ENCODE measurements at regions not wholly inside any gene's neighbourhood (a gene's known extent, or its start where the extent isn't known, plus 50 kb on each side); places are given as distances from the start of the nearest gene placed in this dataset.

DNA sequence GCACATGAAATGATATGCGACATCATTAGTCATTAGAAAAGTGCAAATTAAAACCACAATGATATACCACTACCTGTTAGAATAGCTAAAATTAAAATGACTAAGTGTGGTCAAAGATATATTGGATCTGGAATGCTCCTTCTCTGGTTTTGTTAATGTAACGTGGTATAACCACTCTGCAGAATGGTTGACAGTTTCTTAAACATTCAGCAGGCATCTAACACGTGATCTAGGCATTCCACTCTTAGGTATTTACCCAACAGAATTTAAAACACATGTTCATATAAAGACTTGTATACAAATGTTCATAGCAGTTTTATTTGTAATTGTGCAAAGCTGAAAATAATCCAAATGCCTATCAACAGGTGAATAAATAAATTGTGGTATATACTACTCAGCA lies 165.0 kb upstream of the PLXNA2 start:
- Mint-ChIP-seq H3K27ac (no peak overlapping the region), H3K9me3 (no peaks in the 10 kb centered on the region), H3K4me3 (no peak overlapping the region), H3K27me3 (ENCODE audit: low read depth) (no peaks in the 10 kb centered on the region), H3K36me3 (ENCODE audit: insufficient read depth in 2 of 2) (no peaks in the 10 kb centered on the region), H3K4me1 (ENCODE audit: low read depth) (no peaks in the 10 kb centered on the region)
- ATAC-seq (replicated peaks in 1 of 2) (no peak), DNase-seq (no peak)

DNA sequence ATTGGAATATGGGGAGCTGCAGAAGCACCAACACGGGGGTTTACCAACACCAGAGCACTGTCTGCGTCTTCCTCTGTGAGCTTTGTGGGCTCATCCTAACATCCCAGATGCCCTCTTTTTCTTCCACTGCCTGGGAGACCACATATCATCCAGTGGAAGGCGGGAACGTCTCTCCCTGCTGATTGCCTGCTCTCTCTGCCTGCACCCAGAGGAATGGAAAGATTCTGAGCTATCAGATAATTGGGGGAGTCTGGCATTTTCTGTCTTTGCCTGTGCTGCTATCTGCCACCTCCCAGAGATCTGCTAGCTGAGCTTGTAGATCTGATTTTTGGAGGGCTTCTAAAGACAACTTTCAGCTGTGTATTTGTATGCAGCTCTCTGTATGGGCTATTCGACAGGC lies 166.2 kb upstream of the PLXNA2 start:
- ATAC-seq (replicated peaks in 1 of 2) (no peak), DNase-seq (no peak)
- Mint-ChIP-seq H3K27ac (no peak overlapping the region), H3K9me3 (no peaks in the 10 kb centered on the region), H3K27me3 (ENCODE audit: low read depth) (peaks cover 9% of the 10 kb centered on the region), H3K4me1 (ENCODE audit: low read depth) (no peaks in the 10 kb centered on the region), H3K4me3 (no peak overlapping the region), H3K36me3 (ENCODE audit: insufficient read depth in 2 of 2) (no peaks in the 10 kb centered on the region)

DNA sequence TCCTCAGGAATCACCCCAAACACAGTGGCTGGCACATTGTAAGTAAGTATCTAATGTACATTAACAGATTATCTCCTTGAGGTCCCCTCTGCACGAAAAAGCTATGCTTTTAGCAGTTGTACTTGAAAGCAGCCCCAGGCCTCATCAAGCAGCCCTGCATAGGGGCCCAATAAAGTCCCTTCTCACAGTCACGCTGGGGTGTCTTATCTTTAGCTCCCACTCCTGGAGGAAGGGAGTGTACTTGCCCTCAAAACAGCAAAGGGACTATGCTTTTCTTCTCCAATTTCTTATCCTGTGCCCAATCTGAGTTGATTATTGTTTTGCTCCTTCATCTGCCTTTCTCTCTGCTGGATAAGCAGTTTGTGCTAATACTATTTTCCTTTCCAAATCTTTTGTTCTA lies 168.8 kb upstream of the PLXNA2 start:
- peaks cover 9% of the 10 kb centered on the region for H3K27me3 Mint-ChIP-seq (ENCODE audit: low read depth)
- ATAC-seq (replicated peaks in 1 of 2) (no peak), DNase-seq (no peak)
- H3K4me1 Mint-ChIP-seq (ENCODE audit: low read depth), result no peaks in the 10 kb centered on the region
- no peak overlapping the region for H3K4me3 Mint-ChIP-seq
- no peaks in the 10 kb centered on the region for H3K9me3 Mint-ChIP-seq
- H3K36me3 Mint-ChIP-seq (ENCODE audit: insufficient read depth in 2 of 2), result no peaks in the 10 kb centered on the region
- no peak overlapping the region for H3K27ac Mint-ChIP-seq

DNA sequence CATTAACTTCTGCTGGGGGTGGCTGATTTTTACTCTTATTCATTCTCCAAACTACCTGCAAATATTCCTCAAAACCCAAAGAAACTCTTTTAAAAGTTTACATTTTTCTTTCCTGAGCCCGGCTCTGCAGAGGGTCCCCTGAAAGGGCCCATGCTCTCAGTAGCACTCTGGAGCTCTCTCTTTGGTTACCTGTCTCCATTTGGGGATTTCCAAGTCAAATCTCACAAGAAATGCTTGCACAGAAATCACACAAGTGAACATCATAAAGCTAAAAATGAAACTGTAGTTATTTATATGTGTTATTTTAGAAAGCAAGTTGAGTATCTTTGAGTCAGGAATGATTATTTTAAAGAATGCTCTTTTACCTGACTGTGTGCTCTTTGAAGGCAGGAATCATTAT lies 174.5 kb upstream of the PLXNA2 start:
- ATAC-seq (replicated peaks in 1 of 2) (no peak), DNase-seq (no peak)
- H3K4me1 Mint-ChIP-seq (ENCODE audit: low read depth), result no peaks in the 10 kb centered on the region
- H3K27ac Mint-ChIP-seq, result no peak overlapping the region
- no peak overlapping the region for H3K4me3 Mint-ChIP-seq
- H3K27me3 Mint-ChIP-seq (ENCODE audit: low read depth), result peaks cover 9% of the 10 kb centered on the region
- no peaks in the 10 kb centered on the region for H3K9me3 Mint-ChIP-seq
- no peaks in the 10 kb centered on the region for H3K36me3 Mint-ChIP-seq (ENCODE audit: insufficient read depth in 2 of 2)

DNA sequence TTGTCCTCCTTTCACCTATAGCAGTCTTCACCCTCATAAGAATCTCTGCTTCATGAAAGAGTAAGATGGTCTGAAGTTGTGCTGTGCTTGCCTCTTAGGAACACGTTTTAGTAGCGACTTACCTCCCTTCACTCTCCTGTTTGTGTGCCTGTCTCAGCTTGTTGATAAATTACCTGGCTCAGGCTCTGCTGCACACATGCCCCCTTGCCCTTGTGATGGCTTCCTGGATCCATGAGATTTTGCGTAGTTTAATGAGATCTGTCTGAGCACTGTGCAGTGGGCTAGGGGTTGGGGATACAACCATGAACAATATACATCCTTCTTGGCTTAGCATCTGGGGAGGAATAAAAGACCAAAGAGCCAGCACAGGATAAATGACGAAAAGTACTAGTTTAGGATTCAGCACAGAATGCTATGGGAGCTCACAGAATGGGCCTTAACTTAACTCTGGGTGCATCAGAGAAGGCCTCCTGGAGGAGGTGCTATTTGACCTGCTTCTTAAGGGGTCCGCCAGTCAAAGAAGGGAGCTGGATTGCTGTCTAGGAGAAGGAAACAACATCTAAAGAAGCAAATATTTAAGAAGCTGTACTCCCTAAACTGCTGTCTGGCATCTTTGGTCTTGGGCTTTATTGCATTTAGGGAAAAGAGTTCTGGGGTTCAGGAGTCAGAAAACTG lies 175.7 kb upstream of the PLXNA2 start:
- Mint-ChIP-seq H3K9me3 (no peaks in the 10 kb centered on the region), H3K4me1 (ENCODE audit: low read depth) (no peaks in the 10 kb centered on the region), H3K27me3 (ENCODE audit: low read depth) (peaks cover 4% of the 10 kb centered on the region), H3K27ac (no peak overlapping the region), H3K4me3 (no peak overlapping the region), H3K36me3 (ENCODE audit: insufficient read depth in 2 of 2) (no peaks in the 10 kb centered on the region)
- no peak for DNase-seq
- no peak for ATAC-seq (replicated peaks in 1 of 2)

DNA sequence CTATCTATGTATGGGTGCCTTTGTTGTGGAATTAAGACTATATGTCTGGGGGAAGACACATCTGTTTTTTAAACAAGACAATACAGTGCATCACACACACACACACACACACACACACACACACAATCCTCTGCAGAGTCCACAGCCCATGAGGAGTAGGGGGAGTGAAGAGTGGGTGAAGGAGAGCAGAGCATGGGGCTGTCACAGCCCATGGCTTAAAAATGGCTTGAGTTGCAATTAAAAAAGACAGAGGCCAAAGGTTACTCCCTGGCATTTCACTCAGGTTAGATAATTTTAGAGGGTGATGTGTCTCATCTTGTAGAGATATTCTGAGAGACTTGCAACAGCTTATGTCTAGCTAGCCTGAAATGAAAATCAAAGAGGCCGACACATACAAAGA lies 176.5 kb upstream of the PLXNA2 start:
- Mint-ChIP-seq H3K27ac (no peak overlapping the region), H3K9me3 (no peaks in the 10 kb centered on the region), H3K36me3 (ENCODE audit: insufficient read depth in 2 of 2) (no peaks in the 10 kb centered on the region), H3K27me3 (ENCODE audit: low read depth) (no peaks in the 10 kb centered on the region), H3K4me1 (ENCODE audit: low read depth) (no peaks in the 10 kb centered on the region), H3K4me3 (no peak overlapping the region)
- ATAC-seq (replicated peaks in 1 of 2) (no peak), DNase-seq (no peak)

DNA sequence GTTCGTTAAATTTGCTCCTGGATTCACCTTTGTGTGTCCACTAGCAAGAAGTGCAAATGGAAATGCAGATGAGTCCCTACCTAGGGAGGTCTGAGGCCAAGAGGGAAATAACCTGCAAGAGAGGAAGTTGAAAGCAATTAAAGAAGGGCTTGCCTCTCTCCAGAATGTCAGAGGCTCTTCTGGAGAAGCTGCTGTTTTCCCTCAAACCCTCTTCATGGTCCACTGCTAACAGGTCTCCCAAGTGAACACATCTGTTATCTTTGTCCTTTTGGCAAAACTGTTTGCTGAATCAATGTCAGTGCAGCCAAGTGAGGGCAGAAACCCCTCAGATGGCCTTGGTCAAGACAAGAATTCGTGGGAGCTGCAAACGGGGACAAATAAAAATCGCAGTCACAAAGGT lies 177.3 kb upstream of the PLXNA2 start:
- Mint-ChIP-seq H3K4me3 (no peak overlapping the region), H3K4me1 (ENCODE audit: low read depth) (no peaks in the 10 kb centered on the region), H3K9me3 (no peaks in the 10 kb centered on the region), H3K27ac (no peak overlapping the region), H3K27me3 (ENCODE audit: low read depth) (no peaks in the 10 kb centered on the region), H3K36me3 (ENCODE audit: insufficient read depth in 2 of 2) (no peaks in the 10 kb centered on the region)
- no peak for DNase-seq
- no peak for ATAC-seq (replicated peaks in 1 of 2)

DNA sequence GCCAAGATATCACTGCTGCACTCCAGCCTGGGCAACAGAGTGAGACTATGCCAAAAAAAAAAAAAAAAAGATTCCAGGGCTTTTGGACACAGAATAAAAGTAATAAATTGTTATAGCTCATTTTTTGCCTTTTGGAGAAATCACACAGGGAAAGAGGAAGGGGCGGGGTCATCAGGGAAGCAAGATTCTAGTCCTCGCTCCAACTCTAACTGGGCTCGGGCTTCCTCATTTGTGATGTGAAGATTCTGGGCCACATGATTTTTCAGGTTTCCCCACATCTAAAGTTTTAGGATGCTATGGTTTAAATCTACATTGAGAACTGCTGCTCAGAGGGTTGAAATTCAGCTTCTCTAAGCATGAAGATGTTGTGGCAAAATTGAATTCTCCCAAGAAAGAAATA lies 179.3 kb upstream of the PLXNA2 start:
- DNase-seq (no peak), ATAC-seq (replicated peaks in 1 of 2) (no peak)
- Mint-ChIP-seq H3K27ac (no peak overlapping the region), H3K4me3 (no peak overlapping the region), H3K4me1 (ENCODE audit: low read depth) (no peaks in the 10 kb centered on the region), H3K27me3 (ENCODE audit: low read depth) (no peaks in the 10 kb centered on the region), H3K9me3 (no peaks in the 10 kb centered on the region), H3K36me3 (ENCODE audit: insufficient read depth in 2 of 2) (no peaks in the 10 kb centered on the region)

DNA sequence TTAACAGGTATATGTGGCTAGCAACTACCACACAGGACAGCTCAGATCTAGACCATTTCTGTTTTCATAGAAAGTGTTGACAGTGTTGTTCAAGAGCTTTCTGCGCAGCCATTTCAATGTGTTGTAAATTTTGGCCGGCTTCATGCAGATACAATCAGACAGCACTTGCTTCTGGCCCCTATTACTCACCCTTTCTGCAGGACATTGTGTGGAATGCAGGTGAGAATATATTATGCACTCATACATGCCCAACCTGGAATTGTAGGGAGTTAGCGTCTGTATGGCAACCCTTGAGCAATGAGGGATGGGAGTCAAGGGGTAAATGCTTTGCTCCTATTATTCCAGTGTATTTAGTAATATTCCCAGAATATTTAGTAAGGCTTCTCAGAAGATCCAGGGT lies 180.9 kb upstream of the PLXNA2 start:
- no peaks in the 10 kb centered on the region for H3K9me3 Mint-ChIP-seq
- H3K27ac Mint-ChIP-seq, result no peak overlapping the region
- DNase-seq (no peak), ATAC-seq (replicated peaks in 1 of 2) (no peak)
- no peak overlapping the region for H3K4me3 Mint-ChIP-seq
- no peaks in the 10 kb centered on the region for H3K27me3 Mint-ChIP-seq (ENCODE audit: low read depth)
- H3K36me3 Mint-ChIP-seq (ENCODE audit: insufficient read depth in 2 of 2), result no peaks in the 10 kb centered on the region
- no peaks in the 10 kb centered on the region for H3K4me1 Mint-ChIP-seq (ENCODE audit: low read depth)

DNA sequence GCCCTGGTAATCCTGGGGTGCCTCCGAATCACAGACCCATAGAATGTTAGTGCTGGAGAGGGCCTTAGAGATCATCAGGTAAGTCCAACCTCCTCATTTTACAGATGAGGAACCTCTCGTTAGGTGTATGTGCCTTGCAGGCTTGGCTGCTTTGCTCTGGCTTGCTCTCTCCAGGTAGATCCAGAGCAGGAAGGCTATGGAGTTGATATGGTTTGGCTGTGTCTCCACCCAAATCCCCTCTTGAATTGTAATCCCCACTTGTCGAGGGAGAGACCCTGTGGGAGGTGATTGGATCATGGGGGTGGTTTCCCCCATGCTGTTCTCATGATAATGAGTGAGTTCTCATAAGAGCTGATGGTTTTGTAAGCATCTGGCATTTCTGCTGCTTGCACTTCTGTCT lies 186.0 kb upstream of the PLXNA2 start:
- Mint-ChIP-seq H3K4me3 (no peak overlapping the region), H3K27ac (no peak overlapping the region), H3K9me3 (peaks cover 0 to 2% of the 10 kb centered on the region in 2 donors), H3K36me3 (ENCODE audit: insufficient read depth in 2 of 2) (no peaks in the 10 kb centered on the region), H3K27me3 (ENCODE audit: low read depth) (no peaks in the 10 kb centered on the region), H3K4me1 (ENCODE audit: low read depth) (no peaks in the 10 kb centered on the region)
- DNase-seq (no peak), ATAC-seq (replicated peaks in 1 of 2) (no peak)

DNA sequence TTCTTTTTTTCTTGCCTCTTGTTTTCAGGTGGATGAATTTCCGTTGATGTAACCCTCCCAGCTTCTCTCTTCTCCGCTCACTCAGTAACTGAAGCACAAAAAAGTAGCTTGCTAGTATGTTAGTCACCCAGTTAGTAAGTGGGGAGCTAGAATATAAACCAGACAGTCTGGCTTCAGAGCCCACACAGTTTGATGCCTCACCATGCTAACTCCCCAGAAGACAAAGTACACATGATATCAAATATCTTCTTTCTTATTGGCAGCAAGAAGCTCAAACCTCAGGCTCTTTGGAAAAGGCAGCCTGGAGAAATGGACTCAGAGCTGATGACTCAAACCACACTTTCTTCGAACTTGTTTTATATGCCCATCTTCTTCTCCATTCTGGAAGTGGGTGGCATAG lies 187.5 kb upstream of the PLXNA2 start:
- DNase-seq, result no peak
- no peaks in the 10 kb centered on the region for H3K4me1 Mint-ChIP-seq (ENCODE audit: low read depth)
- H3K27me3 Mint-ChIP-seq (ENCODE audit: low read depth), result no peaks in the 10 kb centered on the region
- H3K9me3 Mint-ChIP-seq, result peaks cover 0 to 2% of the 10 kb centered on the region in 2 donors
- no peak for ATAC-seq (replicated peaks in 1 of 2)
- no peaks in the 10 kb centered on the region for H3K36me3 Mint-ChIP-seq (ENCODE audit: insufficient read depth in 2 of 2)
- H3K27ac Mint-ChIP-seq, result no peak overlapping the region
- H3K4me3 Mint-ChIP-seq, result no peak overlapping the region

DNA sequence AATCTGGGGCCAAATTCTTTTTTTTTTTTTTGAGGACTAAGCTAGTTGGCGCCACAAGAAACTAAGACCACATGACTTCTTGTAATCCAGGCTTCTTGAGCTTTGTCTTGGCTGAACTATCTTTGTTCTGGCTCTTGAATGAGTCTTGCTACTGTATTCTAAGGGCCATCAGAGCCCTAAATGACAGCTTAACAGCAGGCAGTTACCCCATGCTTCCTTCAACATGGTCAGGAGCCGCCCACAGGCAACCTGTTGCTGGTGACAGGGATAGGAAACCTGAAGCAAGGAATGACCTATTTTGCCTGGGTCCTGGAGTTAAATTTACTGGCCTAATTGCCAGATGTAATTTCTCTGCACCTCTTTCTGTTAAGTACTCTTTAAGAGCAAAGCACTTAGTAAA lies 188.2 kb upstream of the PLXNA2 start:
- no peak overlapping the region for H3K27ac Mint-ChIP-seq
- H3K36me3 Mint-ChIP-seq (ENCODE audit: insufficient read depth in 2 of 2), result no peaks in the 10 kb centered on the region
- no peaks in the 10 kb centered on the region for H3K4me1 Mint-ChIP-seq (ENCODE audit: low read depth)
- no peak for DNase-seq
- H3K4me3 Mint-ChIP-seq, result no peak overlapping the region
- no peaks in the 10 kb centered on the region for H3K27me3 Mint-ChIP-seq (ENCODE audit: low read depth)
- no peak for ATAC-seq (replicated peaks in 1 of 2)
- peaks cover 0 to 2% of the 10 kb centered on the region in 2 donors for H3K9me3 Mint-ChIP-seq

DNA sequence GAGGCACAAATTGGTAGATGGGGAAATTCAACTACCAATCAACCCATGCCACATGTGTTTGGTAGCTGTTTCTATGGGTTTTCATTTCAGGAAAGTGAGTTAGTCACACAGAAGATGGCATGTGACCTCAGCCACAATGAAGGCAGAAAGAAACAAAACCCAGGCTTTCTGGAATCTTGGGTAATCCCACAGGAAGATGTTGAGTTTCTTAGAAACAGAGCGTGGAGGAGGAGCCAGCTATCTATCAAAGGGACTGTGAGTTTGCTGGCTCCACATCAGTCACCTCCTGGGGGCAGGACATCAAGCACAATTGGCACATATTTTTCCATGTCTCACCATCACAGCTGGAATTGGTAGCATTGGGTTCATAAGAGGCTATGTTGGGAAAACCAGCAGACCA lies 188.9 kb upstream of the PLXNA2 start:
- Mint-ChIP-seq H3K27me3 (ENCODE audit: low read depth) (no peaks in the 10 kb centered on the region), H3K4me3 (no peak overlapping the region), H3K9me3 (peaks cover 0 to 2% of the 10 kb centered on the region in 2 donors), H3K4me1 (ENCODE audit: low read depth) (no peaks in the 10 kb centered on the region), H3K36me3 (ENCODE audit: insufficient read depth in 2 of 2) (no peaks in the 10 kb centered on the region), H3K27ac (no peak overlapping the region)
- DNase-seq, result no peak
- no peak for ATAC-seq (replicated peaks in 1 of 2)

DNA sequence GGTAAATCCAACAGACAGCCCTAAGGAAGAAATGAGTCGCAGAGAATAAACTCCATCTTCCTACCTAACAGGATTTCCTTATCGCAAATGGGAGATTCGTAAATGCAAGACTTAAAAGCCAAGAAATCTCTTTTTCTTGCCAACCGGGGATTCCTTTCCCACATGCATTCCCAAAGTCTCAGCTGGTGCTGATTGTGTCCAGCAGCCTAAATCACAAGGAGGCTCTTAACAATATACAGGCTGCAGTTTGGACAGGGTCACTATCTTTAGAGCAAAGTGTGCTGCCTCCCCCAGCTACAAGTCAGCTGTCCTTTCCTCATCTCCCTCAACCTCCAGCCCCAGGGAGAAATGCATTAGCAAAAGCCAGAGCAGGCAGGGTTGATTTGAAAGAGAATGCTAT lies 189.8 kb upstream of the PLXNA2 start:
- Mint-ChIP-seq H3K27ac (no peak overlapping the region), H3K9me3 (peaks cover 0 to 2% of the 10 kb centered on the region in 2 donors), H3K4me3 (no peak overlapping the region), H3K36me3 (ENCODE audit: insufficient read depth in 2 of 2) (no peaks in the 10 kb centered on the region), H3K27me3 (ENCODE audit: low read depth) (no peaks in the 10 kb centered on the region), H3K4me1 (ENCODE audit: low read depth) (no peaks in the 10 kb centered on the region)
- DNase-seq (no peak), ATAC-seq (replicated peaks in 1 of 2) (no peak)

All from activated T-cell treated with anti-CD3 and anti-CD28 coated beads, Interleukin-2, amount 50 U/mL, for 72 hours (primary cell).